GF-D8 (cell line): ENCODE measurements at regions not wholly inside any gene's neighbourhood (a gene's known extent, or its start where the extent isn't known, plus 50 kb on each side); places are given as distances from the start of the nearest gene placed in this dataset.

ENCODE experiments used
- DNase-seq: peaks from one replicate; lab custom pipeline; 2025; lab: John Stamatoyannopoulos, UW

DNA sequence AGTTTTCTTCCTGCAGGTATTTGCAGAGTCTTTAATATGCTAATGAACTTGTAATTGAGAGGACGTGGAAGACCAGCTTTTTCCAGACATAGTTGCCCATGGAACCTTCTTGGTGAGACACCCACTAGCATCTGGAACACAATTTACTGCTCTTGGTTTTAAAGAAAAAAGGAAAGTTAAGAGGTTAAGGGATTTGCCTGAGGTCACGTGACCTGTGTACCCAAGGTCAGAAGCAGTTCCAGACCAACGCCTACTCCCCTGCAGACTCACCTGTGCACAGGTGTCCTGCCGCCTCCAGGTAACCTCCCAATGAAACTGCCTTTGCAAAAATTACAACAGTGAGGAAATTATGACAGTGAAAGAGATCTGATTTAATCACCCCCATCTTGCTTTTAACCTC is 172.7 kb downstream of the ANAPC1 start:
- DNase-seq, result no peak

- no peak for DNase-seq
Observed at GRCh38 chr2:111712361-111712760, 171.6 kb downstream of the ANAPC1 start.

DNA sequence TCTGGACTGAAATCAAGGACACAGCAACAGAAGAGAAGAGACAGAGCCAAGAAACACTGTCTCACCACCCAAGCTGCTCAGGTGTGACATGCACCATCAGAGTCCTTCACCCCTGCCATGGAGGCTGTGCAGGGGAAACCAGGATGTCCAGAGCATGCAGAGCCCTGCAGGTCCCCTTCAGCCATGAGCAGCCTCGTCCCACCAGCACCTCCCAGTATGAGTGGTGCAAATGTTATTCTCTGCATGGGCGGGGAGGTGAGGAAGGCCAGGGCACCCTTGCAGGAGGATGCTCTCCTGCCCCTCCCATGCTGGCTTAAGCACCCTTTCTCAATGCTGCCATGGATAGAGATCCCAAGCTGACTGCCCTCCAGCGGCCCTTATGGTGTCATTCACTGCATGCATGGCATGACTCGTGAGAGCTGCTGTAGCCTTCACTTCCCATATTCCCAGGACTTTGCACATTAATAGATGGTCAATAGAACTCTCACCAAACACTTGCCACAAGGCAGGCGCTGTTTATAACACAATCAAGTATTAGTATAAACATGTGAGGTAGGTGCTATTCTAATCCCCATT is 171.0 kb downstream of the ANAPC1 start:
- DNase-seq, result no peak

DNA sequence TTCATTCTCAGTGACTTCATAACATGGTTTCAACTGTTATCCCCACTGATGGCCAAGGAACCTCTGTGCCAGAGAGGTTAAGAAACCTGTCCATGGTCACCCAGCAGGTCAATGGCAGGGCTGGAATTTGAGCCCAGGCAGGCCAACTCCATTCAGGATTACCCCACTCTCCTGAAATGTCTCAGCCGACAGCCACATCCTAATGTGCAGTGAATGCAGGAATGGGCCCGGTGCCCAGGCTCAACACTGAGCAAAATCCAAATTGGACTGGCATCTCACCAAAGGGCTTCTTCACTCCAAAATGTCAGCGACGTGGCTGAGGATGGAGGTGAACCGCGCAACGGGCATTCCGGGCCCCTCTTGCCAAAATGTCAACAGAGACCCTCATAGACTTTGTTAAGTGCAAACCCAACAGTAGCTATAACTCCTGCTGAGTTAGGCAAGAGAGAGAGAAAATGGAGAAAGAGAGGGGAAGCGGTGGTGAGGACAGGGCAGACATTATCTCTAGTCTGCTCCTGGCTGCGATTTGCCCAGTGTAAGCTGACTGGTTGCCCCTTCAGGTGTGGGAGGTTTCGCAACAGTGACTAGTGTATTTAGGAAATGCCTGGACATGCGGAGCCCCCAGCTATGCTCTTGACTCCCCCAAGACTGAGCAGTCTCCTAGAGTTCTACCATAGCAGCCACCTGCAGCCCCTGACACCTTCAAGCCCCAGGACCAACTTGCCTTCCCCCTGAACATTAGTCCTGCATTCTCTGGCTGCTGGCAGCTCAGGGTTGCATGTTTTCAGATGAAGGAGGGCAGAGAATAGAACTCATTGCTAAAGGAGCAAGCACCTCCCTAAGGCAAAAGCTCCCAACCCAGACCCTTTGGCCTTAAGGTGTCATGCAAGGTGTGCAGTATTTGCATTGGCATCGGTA is 167.7 kb downstream of the ANAPC1 start:
- no peak for DNase-seq

- no peak for DNase-seq
Observed at GRCh38 chr2:111716905-111717775, 166.9 kb downstream of the ANAPC1 start.
